Naive thymus-derived CD4-positive, alpha-beta T cell (primary cell): ENCODE measurements at regions not wholly inside any gene's neighbourhood (a gene's known extent, or its start where the extent isn't known, plus 50 kb on each side); places are given as distances from the start of the nearest gene placed in this dataset.

Experiments used
- ATAC-seq: fragments of 150-1000 bp; cut with Tn5 transposase; 2 replicates; pipeline ENCODE4 v1.10.0; 2021; ENCODE audit warnings: mild to moderate bottlenecking, moderate library complexity
- CTCF ChIA-PET: fragments of 350-600 bp; sonication (Branson Sonifier 250); formaldehyde crosslinking; loops from one replicate; lab custom pipeline; 2021; ENCODE audit warnings: antibody characterized with exemption; lab: Charles Lee
- POLR2A ChIA-PET: fragments of 350-600 bp; sonication (Branson Sonifier 250); formaldehyde crosslinking; loops from one replicate; lab custom pipeline; 2021; ENCODE audit warnings: antibody characterized with exemption, inconsistent platforms; lab: Charles Lee
- DNase-seq, 9 donors: peaks; one replicate each; pipeline versions ENCODE4 v3.0.0 to v3.0.0-alpha.2; 2020 to 2022; ENCODE audit warnings: mixed read lengths in 1 of 9
- H3K27ac ChIP-seq: one replicate; pipeline ENCODE4 v1.7.0; 2013; ENCODE audit warnings: mild to moderate bottlenecking, low read depth, low read length, moderate library complexity
- H3K27me3 ChIP-seq, 2 donors: one replicate each; pipeline ENCODE4 v1.7.0; 2013; ENCODE audit warnings: low read length in 2 of 2, mild to moderate bottlenecking in 2 of 2, moderate library complexity in 2 of 2; ENCODE audit not compliant: control insufficient read depth in 2 of 2, insufficient read depth in 2 of 2
- H3K36me3 ChIP-seq, 3 experiments: 1 replicate in 2 of 3; 2 replicates in 1 of 3; pipeline ENCODE4 v1.7.0; 2013; ENCODE audit warnings: low read length in 3 of 3, mild to moderate bottlenecking in 3 of 3, moderate library complexity in 1 of 3; ENCODE audit not compliant: insufficient read depth in 3 of 3, control insufficient read depth in 2 of 3
- H3K4me1 ChIP-seq, 2 donors: one replicate each; pipeline ENCODE4 v1.7.0; 2013; ENCODE audit warnings: low read length in 2 of 2, mild to moderate bottlenecking in 2 of 2, moderate library complexity in 1 of 2; ENCODE audit not compliant: control insufficient read depth in 2 of 2, insufficient read depth in 2 of 2
- H3K4me3 ChIP-seq: 2 replicates; pipeline ENCODE4 v1.7.0; 2013; ENCODE audit warnings: mild to moderate bottlenecking, low read length
- H3K9me3 ChIP-seq, 3 experiments: 1 replicate in 2 of 3; 2 replicates in 1 of 3; pipeline ENCODE4 v1.7.0; 2013; ENCODE audit warnings: low read length in 3 of 3; ENCODE audit not compliant: control insufficient read depth in 2 of 3
- H3K27ac Mint-ChIP-seq, 9 donors: one replicate each; pipeline ENCODE4 v1.8.0; 2020 to 2022; ENCODE audit warnings: mixed read lengths in 9 of 9, mild to moderate bottlenecking in 8 of 9, moderate library complexity in 5 of 9, inconsistent platforms in 2 of 9
- H3K27me3 Mint-ChIP-seq, 5 donors: one replicate each; pipeline ENCODE4 v1.8.0; 2021 to 2022; ENCODE audit warnings: mixed read lengths in 5 of 5, mild to moderate bottlenecking in 1 of 5
- H3K36me3 Mint-ChIP-seq, 5 donors: one replicate each; pipeline ENCODE4 v1.8.0; 2020 to 2022; ENCODE audit warnings: mixed read lengths in 5 of 5, mild to moderate bottlenecking in 3 of 5, inconsistent platforms in 1 of 5
- H3K4me1 Mint-ChIP-seq, 7 donors: one replicate each; pipeline ENCODE4 v1.8.0; 2020 to 2022; ENCODE audit warnings: mixed read lengths in 7 of 7, mild to moderate bottlenecking in 3 of 7, inconsistent platforms in 1 of 7
- H3K4me3 Mint-ChIP-seq, 10 donors: one replicate each; pipeline ENCODE4 v1.8.0; 2020 to 2022; ENCODE audit warnings: mild to moderate bottlenecking in 10 of 10, mixed read lengths in 10 of 10, moderate library complexity in 6 of 10, inconsistent platforms in 2 of 10
- H3K9me3 Mint-ChIP-seq, 11 donors: one replicate each; pipeline ENCODE4 v1.8.0; 2020 to 2022; ENCODE audit warnings: mixed read lengths in 11 of 11, mild to moderate bottlenecking in 4 of 11, inconsistent platforms in 1 of 11, moderate library complexity in 1 of 11
- intact Hi-C, 2 donors: fragments of 100-400 bp; cut with micrococcal nuclease; formaldehyde crosslinking; loops; one replicate each; pipeline ENCODE4 v1.15.1; 2023

DNA sequence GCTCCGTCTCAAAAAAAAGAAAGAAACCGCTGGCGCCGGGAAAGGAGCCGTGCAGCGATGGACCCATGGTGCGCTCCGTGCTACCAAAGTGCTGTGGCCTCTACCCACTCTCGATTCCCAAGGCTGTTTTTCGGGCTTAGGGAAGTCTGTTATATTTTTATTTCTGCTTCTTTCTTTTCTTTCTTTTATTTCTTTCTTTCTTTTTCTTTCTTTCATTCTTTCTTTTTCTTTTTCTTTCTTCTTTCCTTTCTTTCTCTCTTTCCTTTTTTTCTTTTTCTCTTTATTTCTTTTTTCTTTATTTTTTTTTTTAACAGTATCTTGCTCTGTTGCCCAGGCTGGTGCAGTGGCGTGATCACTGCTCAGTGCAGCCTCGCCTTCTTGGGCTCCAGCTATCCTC lies 87.5 kb downstream of the ANXA2R start:
- CTCF ChIA-PET: interaction anchor here (1.1 kb wide), 1 partner anchor 36 kb away, joined by 4 read pairs; no protein-coding TSS in a partner anchor
- Mint-ChIP-seq H3K36me3 (peaks cover 3 to 21% (median 10%) of the 10 kb centered on the region in 5 donors), H3K4me1 (peaks cover 13 to 54% (median 23%) of the 10 kb centered on the region in 7 donors), H3K4me3 (peak overlapping the region; percentile 87 to 99 (median 97)), H3K27ac (peak overlapping the region; percentile 97 to 100 (median 99)), H3K9me3 (peaks cover 0 to 41% (median 7%) of the 10 kb centered on the region in 11 donors), H3K27me3 (peaks cover 0 to 8% (median 0%) of the 10 kb centered on the region in 5 donors)
- Histone ChIP-seq H3K27ac (peak overlapping the region; percentile 98), H3K27me3 (no peaks in the 10 kb centered on the region), H3K4me3 (peak overlapping the region; percentile 80), H3K36me3 (no peaks in the 10 kb centered on the region), H3K4me1 (peaks cover 5 to 22% of the 10 kb centered on the region in 2 donors), H3K9me3 (peaks cover 0 to 16% (median 4%) of the 10 kb centered on the region in 3 experiments)
- intact Hi-C loops: loop anchor here (1.0 to 5.0 kb wide), 3 partner anchors 240 to 1050 kb away; partner anchors contain the start of genes HMGCS1 (in 1 of the 2), NIM1K (in 1 of the 2) and RIMOC1 (in 1 of the 2)
- DNase-seq: no peak
- no peak for ATAC-seq
- POLR2A ChIA-PET: interaction anchor here (0.7 to 9.8 kb wide), 14 partner anchors 12 to 532 kb away, joined by 3 to 515 read pairs (median 44); partner anchors contain the start of genes ANXA2R, HMGCS1, TMEM267 and ZNF131

DNA sequence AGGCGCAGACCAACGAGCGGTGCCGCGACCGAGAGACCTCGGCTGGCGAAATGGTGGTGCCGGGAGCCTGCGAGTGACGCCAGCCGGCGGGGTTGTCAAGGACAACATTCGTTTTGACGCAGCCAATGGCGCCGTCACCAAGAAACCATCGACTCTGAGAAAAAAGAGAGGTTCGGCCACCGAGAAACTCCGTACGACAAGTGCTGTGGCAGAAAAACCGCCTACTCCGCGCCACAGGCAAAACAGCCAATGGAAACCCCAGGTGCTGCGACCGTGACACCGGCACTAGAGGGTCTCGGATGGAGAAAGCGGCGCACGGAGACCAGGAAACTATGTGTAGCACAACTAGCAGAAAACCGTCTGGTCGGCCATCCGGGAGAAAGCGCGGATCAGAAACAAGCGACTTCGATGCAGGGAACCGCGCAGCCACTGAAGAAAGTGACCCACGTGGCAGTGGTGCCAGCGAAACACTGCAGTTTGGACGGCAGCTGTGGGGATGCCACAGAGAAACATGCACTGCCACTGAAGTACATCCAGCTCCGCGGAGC lies 88.8 kb downstream of the ANXA2R start:
- Histone ChIP-seq H3K4me1 (peaks cover 5 to 22% of the 10 kb centered on the region in 2 donors), H3K27me3 (no peaks in the 10 kb centered on the region), H3K36me3 (no peaks in the 10 kb centered on the region), H3K9me3 (peaks cover 0 to 16% (median 4%) of the 10 kb centered on the region in 3 experiments), H3K27ac (peak overlapping the region; percentile 98), H3K4me3 (peak overlapping the region; percentile 80)
- H3K4me3 Mint-ChIP-seq: peak overlapping the region; percentile 87 to 99 (median 97)
- H3K36me3 Mint-ChIP-seq: peaks cover 3 to 21% (median 10%) of the 10 kb centered on the region in 5 donors
- peak in 8 of 9 donors; percentile 74 to 89 (median 86) for DNase-seq
- H3K27ac Mint-ChIP-seq: peak overlapping the region; percentile 97 to 100 (median 99)
- intact Hi-C loops: loop anchor here (1.0 to 5.0 kb wide), 11 partner anchors 41 to 1049 kb away; partner anchors contain the start of genes ANXA2R (in 1 of the 2), HMGCS1 (in 1 of the 2), NIM1K (in 1 of the 2) and RIMOC1 (in 1 of the 2)
- H3K27me3 Mint-ChIP-seq: peaks cover 0 to 8% (median 0%) of the 10 kb centered on the region in 5 donors
- ChIA-PET POLR2A (interaction anchor here (1.2 to 9.8 kb wide), 17 partner anchors 13 to 567 kb away, joined by 3 to 515 read pairs (median 15); partner anchors contain the start of genes ANXA2R, HMGCS1, TMEM267 and ZNF131), CTCF (interaction anchor here (1.1 to 3.5 kb wide), 7 partner anchors 37 to 155 kb away, joined by 3 to 19 read pairs (median 4); no protein-coding TSS in a partner anchor)
- peaks cover 13 to 51% (median 23%) of the 10 kb centered on the region in 7 donors for H3K4me1 Mint-ChIP-seq
- ATAC-seq: peak; percentile 74
- peaks cover 0 to 36% (median 7%) of the 10 kb centered on the region in 11 donors for H3K9me3 Mint-ChIP-seq

DNA sequence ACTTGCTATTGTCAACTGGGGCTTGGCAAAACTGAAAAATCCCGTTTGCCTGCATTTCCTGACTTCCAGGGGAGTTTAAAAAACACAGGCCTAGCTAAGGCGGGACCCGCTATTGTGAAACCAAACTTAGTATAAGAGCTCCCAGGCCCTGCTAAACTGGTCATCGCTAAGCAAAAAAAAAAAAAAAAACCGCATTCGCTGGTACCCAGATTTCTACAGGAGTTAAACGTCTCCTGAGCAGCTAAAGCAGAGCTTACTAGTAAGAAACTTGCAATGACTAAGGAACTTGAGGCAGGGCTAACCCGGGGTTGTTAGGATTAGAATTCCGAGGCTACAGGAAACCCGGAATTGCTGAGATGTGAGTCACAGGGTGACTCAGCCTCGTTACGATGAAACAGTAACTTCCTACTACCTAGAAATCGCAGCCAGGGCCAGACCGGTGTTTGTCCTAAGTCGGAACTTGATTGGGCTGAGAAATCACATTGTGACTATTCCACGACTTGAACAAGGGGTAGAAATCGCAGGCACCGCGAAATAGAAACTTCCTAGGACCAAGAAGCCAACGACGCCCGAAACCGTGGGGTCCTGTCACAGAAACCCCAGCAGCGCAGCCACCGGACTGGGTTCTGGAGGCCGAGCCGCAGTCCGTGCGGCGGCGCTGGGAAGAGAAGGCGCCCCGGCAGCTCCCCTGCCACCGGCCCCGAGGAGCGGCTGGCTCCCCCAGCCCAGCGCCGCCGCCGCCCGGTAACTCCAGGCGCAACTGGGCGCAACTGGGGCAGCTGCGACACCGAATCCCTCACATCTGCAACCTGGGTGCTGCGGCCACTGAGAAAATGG lies 89.4 kb downstream of the ANXA2R start:
- peak overlapping the region; percentile 87 to 99 (median 97) for H3K4me3 Mint-ChIP-seq
- no peaks in the 10 kb centered on the region for H3K36me3 ChIP-seq
- H3K4me3 ChIP-seq: peak overlapping the region; percentile 80
- peaks cover 5 to 22% of the 10 kb centered on the region in 2 donors for H3K4me1 ChIP-seq
- ChIA-PET POLR2A (interaction anchor here (0.6 to 9.8 kb wide), 24 partner anchors 9 to 567 kb away, joined by 3 to 515 read pairs (median 8); partner anchors contain the start of genes ANXA2R, TMEM267 and ZNF131), CTCF (interaction anchor here (0.6 to 3.5 kb wide), 15 partner anchors 10 to 533 kb away, joined by 3 to 20 read pairs (median 4); partner anchors contain the start of gene TMEM267)
- H3K9me3 ChIP-seq: peaks cover 0 to 16% (median 4%) of the 10 kb centered on the region in 3 experiments
- no peaks in the 10 kb centered on the region for H3K27me3 ChIP-seq
- intact Hi-C loops: loop anchor here (1.0 to 5.0 kb wide), 13 partner anchors 42 to 1048 kb away; partner anchors contain the start of genes ANXA2R (in 2 of the 2), HMGCS1 (in 1 of the 2), NIM1K (in 1 of the 2) and RIMOC1 (in 1 of the 2)
- ATAC-seq (peak; percentile 51), DNase-seq (peak in 8 of 9 donors; percentile 39 to 77 (median 51))
- peaks cover 0 to 33% (median 7%) of the 10 kb centered on the region in 11 donors for H3K9me3 Mint-ChIP-seq
- peaks cover 13 to 51% (median 23%) of the 10 kb centered on the region in 7 donors for H3K4me1 Mint-ChIP-seq
- peaks cover 0 to 9% (median 0%) of the 10 kb centered on the region in 5 donors for H3K27me3 Mint-ChIP-seq
- peaks cover 3 to 21% (median 10%) of the 10 kb centered on the region in 5 donors for H3K36me3 Mint-ChIP-seq
- peak overlapping the region; percentile 98 for H3K27ac ChIP-seq
- peak overlapping the region; percentile 97 to 100 (median 99) for H3K27ac Mint-ChIP-seq

DNA sequence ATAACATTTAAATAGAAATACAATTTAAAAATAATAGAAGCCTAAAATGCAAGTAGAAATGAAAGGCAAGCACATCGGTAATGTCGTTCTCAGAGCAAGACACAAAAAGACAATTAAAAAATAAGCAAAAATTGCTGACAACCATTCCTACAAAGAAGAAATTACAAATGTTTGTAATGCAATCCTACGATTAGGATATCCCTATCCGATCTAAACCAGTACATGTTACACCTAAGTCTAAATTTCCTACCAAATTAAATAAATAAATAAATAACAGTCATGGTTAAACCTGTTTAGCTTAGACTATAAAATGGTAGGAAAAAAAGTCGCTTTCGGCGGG lies 90.0 kb downstream of the ANXA2R start:
- Mint-ChIP-seq H3K4me3 (peak overlapping the region; percentile 87 to 99 (median 97)), H3K27ac (peak overlapping the region; percentile 97 to 100 (median 99)), H3K27me3 (peaks cover 0 to 11% (median 0%) of the 10 kb centered on the region in 5 donors), H3K36me3 (peaks cover 3 to 17% (median 10%) of the 10 kb centered on the region in 5 donors), H3K9me3 (peaks cover 0 to 30% (median 4%) of the 10 kb centered on the region in 11 donors), H3K4me1 (peaks cover 13 to 52% (median 23%) of the 10 kb centered on the region in 7 donors)
- CTCF ChIA-PET: interaction anchor here (0.6 to 3.5 kb wide), 14 partner anchors 10 to 533 kb away, joined by 3 to 20 read pairs (median 4); partner anchors contain the start of gene TMEM267
- ATAC-seq (no peak), DNase-seq (peak in 1 of 9 donors; percentile 28)
- intact Hi-C loops: loop anchor here (1.0 to 5.0 kb wide), 10 partner anchors 70 to 1048 kb away; partner anchors contain the start of genes ANXA2R (in 1 of the 2), HMGCS1 (in 1 of the 2), NIM1K (in 1 of the 2) and RIMOC1 (in 1 of the 2)
- H3K27ac ChIP-seq: peak overlapping the region; percentile 98
- H3K36me3 ChIP-seq: no peaks in the 10 kb centered on the region
- peaks cover 5 to 22% of the 10 kb centered on the region in 2 donors for H3K4me1 ChIP-seq
- H3K4me3 ChIP-seq: peak overlapping the region; percentile 80
- no peaks in the 10 kb centered on the region for H3K27me3 ChIP-seq
- H3K9me3 ChIP-seq: peaks cover 0 to 16% (median 4%) of the 10 kb centered on the region in 3 experiments
- POLR2A ChIA-PET: interaction anchor here (0.6 to 9.8 kb wide), 25 partner anchors 9 to 1046 kb away, joined by 3 to 515 read pairs (median 7); partner anchors contain the start of genes ANXA2R, HMGCS1, RIMOC1 and TMEM267

DNA sequence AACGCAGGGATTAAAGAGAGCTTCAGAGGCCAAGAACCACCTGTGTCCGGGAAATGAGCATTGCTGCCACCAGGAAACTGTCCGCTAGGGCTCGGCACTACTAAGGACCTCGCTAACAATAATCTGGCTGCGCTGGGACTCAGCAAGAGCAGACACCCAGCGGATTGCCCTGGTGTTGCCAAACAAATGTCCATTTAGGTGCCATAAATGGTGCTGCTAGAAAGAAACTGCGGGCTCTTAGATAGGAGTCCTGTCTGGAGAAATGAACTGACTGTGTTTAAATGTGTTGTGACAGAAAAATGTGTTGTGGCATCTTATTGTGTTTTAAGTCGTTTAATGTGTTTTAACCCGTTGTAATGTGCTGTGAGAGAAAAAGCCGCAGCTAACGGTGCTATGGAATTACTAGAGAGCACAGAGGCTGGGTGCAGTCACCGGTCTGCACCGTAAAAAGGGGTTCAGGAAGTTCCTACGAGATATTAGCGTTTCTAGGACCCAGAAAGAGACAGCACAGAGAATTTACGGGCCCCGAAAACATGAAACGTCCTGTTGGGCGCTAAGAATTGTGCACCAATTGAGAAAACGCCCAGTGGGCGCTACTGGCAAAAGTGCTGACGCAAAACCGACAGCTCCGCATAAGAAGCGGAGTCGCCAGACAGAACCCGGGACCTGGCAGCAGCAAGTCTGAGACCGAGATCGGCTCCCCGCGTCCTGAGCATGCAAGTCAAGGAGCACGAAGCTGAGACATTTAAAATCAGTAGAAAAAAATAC lies 90.6 kb downstream of the ANXA2R start:
- Mint-ChIP-seq H3K27ac (peak overlapping the region; percentile 97 to 100 (median 99)), H3K9me3 (peaks cover 0 to 26% (median 4%) of the 10 kb centered on the region in 11 donors), H3K27me3 (peaks cover 0 to 14% (median 0%) of the 10 kb centered on the region in 5 donors), H3K36me3 (peaks cover 0 to 16% (median 10%) of the 10 kb centered on the region in 5 donors), H3K4me3 (peak overlapping the region; percentile 82 to 99 (median 97)), H3K4me1 (peaks cover 13 to 52% (median 23%) of the 10 kb centered on the region in 7 donors)
- H3K36me3 ChIP-seq: no peaks in the 10 kb centered on the region
- peak overlapping the region; percentile 80 for H3K4me3 ChIP-seq
- H3K4me1 ChIP-seq: peaks cover 5 to 22% of the 10 kb centered on the region in 2 donors
- ChIA-PET CTCF (interaction anchor here (0.6 to 3.5 kb wide), 19 partner anchors 9 to 534 kb away, joined by 3 to 20 read pairs (median 4); partner anchors contain the start of gene TMEM267), POLR2A (interaction anchor here (0.5 to 9.8 kb wide), 29 partner anchors 8 to 1074 kb away, joined by 3 to 515 read pairs (median 5); partner anchors contain the start of genes ANXA2R, HMGCS1, RIMOC1 and TMEM267)
- DNase-seq (peak; percentile 36 to 66 (median 58)), ATAC-seq (peak; percentile 49)
- peaks cover 0 to 14% (median 4%) of the 10 kb centered on the region in 3 experiments for H3K9me3 ChIP-seq
- H3K27me3 ChIP-seq: no peaks in the 10 kb centered on the region
- peak overlapping the region; percentile 98 for H3K27ac ChIP-seq
- intact Hi-C loops: loop anchor here (1.0 to 5.0 kb wide), 12 partner anchors 40 to 1047 kb away; partner anchors contain the start of genes RIMOC1 (in 2 of the 2), ANXA2R (in 1 of the 2), HMGCS1 (in 1 of the 2) and NIM1K (in 1 of the 2)
